ENCODE measurements at regions not wholly inside any gene's neighbourhood (a gene's known extent, or its start where the extent isn't known, plus 50 kb on each side); places are given as distances from the start of the nearest gene placed in this dataset.

DNA sequence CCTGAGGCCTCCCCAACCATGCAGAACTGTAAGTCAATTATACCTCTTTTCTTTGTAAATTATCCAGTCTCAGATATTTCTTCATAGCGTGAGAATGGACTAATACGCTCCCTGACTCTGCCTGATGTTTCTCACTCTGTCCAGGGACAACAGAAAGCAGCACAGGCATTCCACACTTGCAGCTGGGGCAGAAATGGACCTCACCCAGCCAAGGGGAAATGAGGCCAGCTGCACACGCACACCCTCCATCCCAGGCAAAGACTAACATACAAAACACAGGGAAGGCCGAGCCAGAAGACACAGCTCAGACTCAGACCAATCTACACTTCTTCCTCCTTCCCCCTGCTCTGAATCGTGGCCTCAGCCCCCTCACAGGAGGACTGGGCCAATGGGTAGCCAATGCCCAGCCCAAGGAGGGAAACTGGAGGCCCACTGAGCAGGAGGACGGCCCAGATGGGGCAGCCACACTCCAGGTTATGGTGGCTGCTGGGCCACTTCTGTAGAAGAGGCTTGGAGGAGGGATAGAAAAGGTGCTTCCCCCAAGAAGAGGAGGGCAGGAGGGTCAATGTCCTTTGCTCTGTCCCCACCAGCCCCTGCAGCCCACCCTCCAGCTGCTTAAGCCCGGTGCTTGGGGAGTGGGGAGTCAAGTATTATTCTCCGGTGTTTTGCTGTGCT lies 228.4 kb downstream of the NPHP4 start:
- H3K27ac Mint-ChIP-seq, result no peak overlapping the region
- no peak for DNase-seq
- no peak for ATAC-seq (replicated peaks)
- H3K36me3 Mint-ChIP-seq, result peaks cover 0 to 5% of the 10 kb centered on the region in 2 donors
- H3K4me3 Mint-ChIP-seq, result no peak overlapping the region
- peaks cover 35 to 52% of the 10 kb centered on the region in 2 donors for H3K27me3 Mint-ChIP-seq
- H3K4me1 Mint-ChIP-seq, result no peaks in the 10 kb centered on the region
- H3K9me3 Mint-ChIP-seq, result peaks cover 15 to 18% of the 10 kb centered on the region in 2 donors

DNA sequence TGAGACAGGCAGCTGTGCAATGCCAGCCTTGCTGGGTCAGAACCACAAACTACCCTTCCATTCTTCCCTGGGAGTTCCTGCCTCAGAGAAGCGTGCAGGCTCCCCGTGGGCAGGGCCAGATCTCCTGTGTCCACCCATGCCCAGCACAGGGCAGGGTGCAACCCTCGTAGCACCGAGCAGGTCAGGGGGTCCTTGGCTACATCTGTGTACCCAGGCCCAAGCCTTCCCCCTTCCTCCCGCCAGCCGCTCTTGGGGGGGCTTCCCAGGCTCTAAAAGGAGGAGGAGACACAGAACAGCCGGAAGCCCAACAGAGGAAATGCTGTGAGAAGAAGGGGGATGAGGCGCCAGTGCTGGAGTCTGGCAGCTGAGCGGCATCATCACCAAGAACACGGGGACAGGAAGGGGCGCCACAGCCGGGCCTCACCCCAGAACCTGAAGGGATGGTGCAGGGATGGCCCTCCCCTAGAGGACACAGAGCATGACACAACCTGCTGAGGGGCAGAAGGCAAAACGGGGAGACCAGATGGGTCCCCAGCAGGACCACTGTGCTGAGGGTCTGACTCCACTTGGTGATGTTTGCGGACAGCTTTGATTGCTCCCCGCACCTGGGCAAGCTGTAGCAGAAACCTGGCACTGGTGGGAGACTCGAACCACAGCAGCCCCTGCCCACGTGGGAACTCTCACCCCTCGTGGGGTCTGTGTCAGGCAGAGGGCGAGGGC lies 233.2 kb downstream of the NPHP4 start:
- no peak overlapping the region for H3K4me3 Mint-ChIP-seq

DNA sequence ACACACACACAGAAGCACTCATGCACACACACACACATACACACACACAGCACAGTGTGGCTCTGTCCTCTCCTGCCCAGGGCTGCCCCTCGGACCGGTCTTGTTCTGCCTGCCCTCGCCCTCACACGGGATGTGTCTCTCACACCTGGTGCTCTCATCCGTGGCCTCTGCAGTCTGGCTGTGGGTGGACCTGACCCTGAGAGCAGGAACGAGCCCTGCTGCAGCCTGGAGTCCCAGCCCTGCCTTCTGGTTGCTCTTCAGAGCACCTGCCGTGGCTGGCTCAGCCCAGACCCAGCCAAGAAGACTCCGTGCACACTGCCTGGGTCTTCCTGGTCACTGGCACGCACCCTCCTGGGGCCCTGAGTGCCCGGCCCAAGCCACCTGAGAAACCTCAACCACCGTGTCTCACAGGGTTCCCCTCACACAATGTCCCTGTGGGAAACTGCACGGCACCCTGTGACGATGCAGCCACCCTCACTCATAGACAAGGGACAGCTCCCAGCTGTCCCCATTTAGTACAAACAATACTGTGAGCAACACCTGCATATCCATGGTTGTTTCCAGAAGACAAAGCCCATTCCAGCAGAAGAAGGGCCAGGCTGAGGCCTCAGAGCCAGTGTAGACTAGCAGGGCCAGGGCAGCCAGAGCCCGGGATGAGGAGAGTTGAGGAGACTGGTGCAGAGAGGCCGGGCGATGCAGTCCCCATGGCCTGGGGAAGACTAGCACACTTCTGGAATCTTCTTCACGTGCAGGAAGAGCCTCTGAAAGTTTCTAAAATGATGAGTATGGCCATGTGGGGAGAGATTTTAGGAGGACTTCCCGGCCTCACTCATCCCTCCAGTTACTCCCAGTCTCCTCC lies 234.0 kb downstream of the NPHP4 start:
- no peak for ATAC-seq (replicated peaks)
- Mint-ChIP-seq H3K4me3 (no peak overlapping the region), H3K27me3 (peaks cover 11% of the 10 kb centered on the region in 2 donors), H3K4me1 (no peaks in the 10 kb centered on the region), H3K36me3 (no peaks in the 10 kb centered on the region), H3K9me3 (peaks cover 5 to 6% of the 10 kb centered on the region in 2 donors), H3K27ac (no peak overlapping the region)
- no peak for DNase-seq

More for the DNA sequence above, 233.2 kb downstream of the NPHP4 start:
- DNase-seq (no peak), ATAC-seq (replicated peaks) (no peak)
- Mint-ChIP-seq H3K9me3 (peaks cover 13 to 14% of the 10 kb centered on the region in 2 donors), H3K4me1 (no peaks in the 10 kb centered on the region), H3K27me3 (peaks cover 18 to 19% of the 10 kb centered on the region in 2 donors), H3K27ac (no peak overlapping the region), H3K36me3 (peaks cover 0 to 5% of the 10 kb centered on the region in 2 donors)

DNA sequence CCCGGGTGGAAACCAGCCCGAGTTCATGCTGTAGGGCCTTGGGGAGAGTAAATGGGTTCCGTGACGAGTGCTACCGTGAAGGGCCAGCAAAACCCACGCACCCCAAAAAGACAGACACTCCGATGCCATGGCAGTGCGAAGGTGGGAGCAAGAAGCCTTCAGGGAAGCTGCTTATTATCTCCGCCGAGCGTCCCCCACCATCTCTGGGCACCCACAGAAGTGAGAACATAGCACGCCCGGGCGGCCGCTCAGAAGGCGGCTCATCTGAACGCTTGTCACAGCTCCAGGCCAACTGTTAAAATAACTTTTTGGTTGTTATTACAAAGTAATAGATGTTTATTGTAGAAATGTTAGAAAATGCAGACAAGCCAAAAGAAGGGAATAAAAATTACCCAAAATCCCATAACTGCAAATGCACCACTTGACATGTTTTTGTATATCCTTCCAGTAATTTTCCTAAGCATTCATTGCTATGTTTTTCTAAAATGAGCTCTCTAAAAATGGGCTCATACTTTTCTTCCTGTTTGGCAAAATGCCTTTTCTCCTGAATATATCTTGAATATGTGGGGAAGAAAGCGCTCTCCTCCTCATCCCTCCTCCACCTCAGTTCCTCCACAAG lies 234.9 kb downstream of the NPHP4 start:
- Mint-ChIP-seq H3K4me1 (no peaks in the 10 kb centered on the region), H3K9me3 (peaks cover 5 to 6% of the 10 kb centered on the region in 2 donors), H3K27ac (no peak overlapping the region), H3K27me3 (peaks cover 10 to 11% of the 10 kb centered on the region in 2 donors), H3K4me3 (no peak overlapping the region), H3K36me3 (no peaks in the 10 kb centered on the region)
- DNase-seq (no peak), ATAC-seq (replicated peaks) (no peak)

DNA sequence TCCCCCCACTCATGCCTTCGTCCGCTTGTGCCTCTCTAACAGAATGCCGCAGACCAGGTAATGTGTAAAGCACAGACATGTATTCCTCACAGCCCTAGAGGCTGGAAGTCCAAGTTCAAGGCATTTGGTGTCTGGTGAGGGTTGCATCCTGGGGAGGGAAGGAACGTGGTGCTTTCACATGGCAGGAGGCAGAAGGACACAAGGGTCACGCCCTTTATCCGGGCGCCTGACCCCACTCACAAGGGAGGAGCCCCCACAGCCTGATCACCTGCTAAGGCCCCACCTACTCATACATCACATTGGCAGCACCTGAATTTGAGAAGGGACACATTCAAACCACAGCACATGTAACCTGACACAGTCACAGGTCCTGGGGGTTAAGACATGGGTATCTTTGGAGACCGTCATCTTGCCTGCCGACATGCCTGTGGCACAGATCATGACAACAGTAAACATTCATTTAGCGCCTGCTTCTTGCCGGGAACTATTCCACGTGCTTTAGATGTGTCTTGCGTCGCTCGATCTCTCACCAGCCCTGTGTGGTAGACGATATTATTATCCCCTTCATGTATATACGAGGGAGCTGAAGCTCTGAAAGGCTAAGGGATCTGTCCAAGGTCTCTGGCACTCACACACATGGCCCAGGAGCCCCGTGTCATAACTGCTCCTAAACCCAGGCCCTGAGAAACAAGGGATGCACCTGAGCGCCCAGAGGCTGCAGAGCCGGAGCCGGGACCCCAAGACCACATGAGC lies 235.6 kb downstream of the NPHP4 start:
- Mint-ChIP-seq H3K27ac (no peak overlapping the region), H3K4me1 (no peaks in the 10 kb centered on the region), H3K4me3 (no peak overlapping the region), H3K9me3 (peaks cover 4 to 5% of the 10 kb centered on the region in 2 donors), H3K27me3 (peaks cover 10 to 11% of the 10 kb centered on the region in 2 donors), H3K36me3 (no peaks in the 10 kb centered on the region)
- no peak for DNase-seq
- no peak for ATAC-seq (replicated peaks)

DNA sequence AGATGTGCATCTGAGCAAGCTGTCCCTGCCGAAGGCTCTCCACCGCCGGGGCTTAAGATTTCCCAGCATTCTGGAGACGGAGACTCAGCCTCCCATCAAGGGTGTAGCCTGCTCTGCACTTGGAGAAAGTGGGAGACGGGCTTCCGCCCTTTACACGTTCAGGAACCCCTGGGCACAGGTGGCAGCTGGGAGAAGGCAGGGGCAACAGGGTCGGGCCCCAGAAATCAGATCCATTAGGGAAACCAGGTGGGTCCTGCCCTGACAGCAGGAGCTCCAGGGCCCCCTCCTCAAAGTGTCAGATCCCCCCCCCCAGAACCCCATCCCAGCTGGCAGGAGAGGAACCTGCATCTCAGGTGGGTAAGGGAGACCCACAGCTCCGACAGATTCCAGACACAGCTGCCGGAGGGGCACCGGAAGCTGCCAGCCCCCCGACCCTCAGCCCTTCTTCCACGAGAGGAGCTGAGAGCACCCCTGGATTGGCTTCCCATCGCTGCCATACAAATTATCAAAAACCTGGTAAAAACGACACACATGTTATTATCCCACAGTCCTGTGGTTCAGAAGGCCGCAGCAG lies 236.6 kb downstream of the NPHP4 start:
- Mint-ChIP-seq H3K27ac (no peak overlapping the region), H3K9me3 (peaks cover 4% of the 10 kb centered on the region in 2 donors), H3K27me3 (peaks cover 10 to 11% of the 10 kb centered on the region in 2 donors), H3K4me1 (no peaks in the 10 kb centered on the region), H3K36me3 (no peaks in the 10 kb centered on the region), H3K4me3 (no peak overlapping the region)
- no peak for DNase-seq
- no peak for ATAC-seq (replicated peaks)

DNA sequence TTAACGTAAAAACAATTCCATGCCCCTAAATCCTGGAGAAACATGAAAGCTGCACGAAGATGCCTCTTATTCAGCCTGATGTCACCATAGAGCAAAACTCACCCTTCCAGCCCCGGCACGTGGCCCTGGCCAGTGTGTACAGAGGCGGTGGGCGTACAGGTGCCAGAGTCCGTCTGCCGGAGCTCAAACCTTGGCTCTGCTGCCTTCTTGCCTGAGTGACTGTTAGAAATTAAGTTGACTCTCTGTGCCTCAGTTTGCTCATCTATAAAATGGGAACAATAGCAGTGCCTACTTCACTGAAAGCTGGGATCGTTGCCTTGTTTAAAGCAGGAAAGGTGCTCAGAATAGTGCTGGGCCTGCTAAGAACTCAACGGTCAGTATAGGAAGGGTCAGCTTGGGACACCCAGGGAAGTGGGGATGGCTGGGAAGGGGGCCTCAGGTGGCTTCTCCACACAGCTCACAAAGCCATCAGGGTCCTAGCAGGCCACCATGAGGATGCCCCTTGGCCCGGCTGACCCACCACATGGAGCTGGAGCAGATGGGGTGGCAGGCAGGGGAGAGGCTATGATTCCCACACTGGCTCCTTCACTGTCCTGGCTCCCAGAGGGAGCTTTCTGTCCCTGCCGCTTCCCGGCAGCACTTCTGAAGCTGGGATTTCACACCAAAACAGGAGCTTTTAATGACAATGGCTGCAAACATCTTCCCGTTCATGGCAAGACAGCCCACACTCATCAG lies 237.2 kb downstream of the NPHP4 start:
- Mint-ChIP-seq H3K27ac (no peak overlapping the region), H3K4me3 (no peak overlapping the region), H3K9me3 (no peaks in the 10 kb centered on the region), H3K36me3 (no peaks in the 10 kb centered on the region), H3K27me3 (peaks cover 9 to 10% of the 10 kb centered on the region in 2 donors), H3K4me1 (peaks cover 0 to under 1% of the 10 kb centered on the region in 2 donors)
- DNase-seq (no peak), ATAC-seq (replicated peaks) (no peak)

DNA sequence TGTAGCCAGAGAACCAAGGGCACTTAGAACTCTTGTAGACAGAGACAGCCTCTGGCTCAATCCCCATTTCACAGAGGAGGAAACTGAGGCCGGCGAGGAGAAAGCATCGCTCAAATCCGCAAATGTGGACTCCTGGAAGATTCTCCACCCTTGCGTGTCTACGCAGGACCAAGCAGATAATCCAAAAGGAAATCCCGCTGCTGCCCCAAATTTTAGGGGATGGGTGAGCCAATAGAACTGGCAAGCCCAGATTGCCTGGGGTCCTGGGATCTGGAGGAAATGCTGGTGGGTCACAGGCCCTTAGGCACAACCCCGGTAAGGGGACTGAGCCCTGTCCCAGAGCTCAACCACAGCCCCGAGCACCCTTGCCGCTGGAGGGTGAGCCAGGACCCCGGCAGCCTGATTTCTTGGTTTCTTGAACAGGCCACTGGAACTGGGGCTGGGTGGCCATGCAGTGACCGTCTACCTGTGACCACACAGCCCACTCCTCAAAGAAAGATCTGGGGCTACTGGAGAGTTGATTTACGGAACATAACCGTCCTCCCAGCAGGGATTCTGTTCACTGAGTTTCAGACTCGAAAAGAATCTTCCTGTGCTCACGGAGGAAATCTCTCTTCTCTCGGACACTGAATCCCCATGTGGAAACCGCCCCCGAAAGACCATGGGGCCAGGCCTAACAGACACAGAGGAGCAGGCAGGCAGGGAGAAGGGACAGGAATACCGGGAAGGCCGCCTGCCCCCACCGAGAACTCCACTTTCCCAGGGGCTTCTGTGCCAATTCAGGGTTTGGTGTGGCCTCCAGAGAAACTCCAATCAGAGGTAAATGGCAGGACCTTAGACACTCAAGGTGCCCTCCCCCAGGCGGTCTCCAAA lies 238.4 kb downstream of the NPHP4 start:
- DNase-seq (no peak), ATAC-seq (replicated peaks) (no peak)
- Mint-ChIP-seq H3K27ac (no peak overlapping the region), H3K4me1 (peaks cover 0 to 3% of the 10 kb centered on the region in 2 donors), H3K36me3 (no peaks in the 10 kb centered on the region), H3K4me3 (no peak overlapping the region), H3K27me3 (peaks cover 10 to 12% of the 10 kb centered on the region in 2 donors), H3K9me3 (no peaks in the 10 kb centered on the region)

DNA sequence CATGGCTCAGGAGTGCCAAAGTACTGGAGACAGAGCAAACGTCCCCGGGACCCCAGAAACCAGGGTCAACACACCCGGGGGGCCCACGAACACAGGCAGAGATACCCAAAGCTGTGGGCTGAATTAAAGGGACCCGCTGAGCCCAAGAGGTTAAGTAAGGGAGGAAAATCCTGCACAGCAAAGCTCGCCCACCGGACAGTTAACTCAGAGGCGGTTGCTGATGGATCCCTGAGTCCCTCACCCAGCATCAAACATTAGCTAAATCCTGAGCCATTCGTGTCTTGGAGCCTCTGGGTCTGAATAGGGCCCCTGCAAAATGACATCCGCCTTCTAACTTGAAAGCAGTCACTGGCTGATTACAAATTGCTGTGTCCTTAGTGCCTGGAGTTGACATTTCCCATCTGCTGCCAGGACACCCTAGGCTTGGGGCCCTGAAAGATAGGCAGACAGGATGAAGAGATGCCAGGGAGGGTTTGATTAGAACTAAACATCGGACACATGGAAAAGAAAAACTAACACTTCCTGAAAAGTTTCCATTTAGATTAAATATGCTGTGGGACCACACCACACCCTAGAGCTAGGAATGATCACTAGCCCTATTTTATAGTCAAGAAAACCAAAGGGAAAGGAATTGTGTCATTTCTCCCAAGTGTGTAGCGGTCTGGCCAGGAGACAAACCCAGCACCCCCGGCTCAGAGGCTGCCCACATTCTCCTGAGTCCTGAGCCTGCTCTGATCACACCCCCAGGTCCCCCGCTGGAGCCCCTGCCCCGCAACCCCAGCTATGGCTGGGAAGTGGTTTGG lies 239.3 kb downstream of the NPHP4 start:
- Mint-ChIP-seq H3K4me3 (no peak overlapping the region), H3K4me1 (peaks cover 0 to 3% of the 10 kb centered on the region in 2 donors), H3K9me3 (no peaks in the 10 kb centered on the region), H3K27me3 (peaks cover 9 to 10% of the 10 kb centered on the region in 2 donors), H3K36me3 (no peaks in the 10 kb centered on the region), H3K27ac (no peak overlapping the region)
- ATAC-seq (replicated peaks), result no peak
- DNase-seq, result no peak

DNA sequence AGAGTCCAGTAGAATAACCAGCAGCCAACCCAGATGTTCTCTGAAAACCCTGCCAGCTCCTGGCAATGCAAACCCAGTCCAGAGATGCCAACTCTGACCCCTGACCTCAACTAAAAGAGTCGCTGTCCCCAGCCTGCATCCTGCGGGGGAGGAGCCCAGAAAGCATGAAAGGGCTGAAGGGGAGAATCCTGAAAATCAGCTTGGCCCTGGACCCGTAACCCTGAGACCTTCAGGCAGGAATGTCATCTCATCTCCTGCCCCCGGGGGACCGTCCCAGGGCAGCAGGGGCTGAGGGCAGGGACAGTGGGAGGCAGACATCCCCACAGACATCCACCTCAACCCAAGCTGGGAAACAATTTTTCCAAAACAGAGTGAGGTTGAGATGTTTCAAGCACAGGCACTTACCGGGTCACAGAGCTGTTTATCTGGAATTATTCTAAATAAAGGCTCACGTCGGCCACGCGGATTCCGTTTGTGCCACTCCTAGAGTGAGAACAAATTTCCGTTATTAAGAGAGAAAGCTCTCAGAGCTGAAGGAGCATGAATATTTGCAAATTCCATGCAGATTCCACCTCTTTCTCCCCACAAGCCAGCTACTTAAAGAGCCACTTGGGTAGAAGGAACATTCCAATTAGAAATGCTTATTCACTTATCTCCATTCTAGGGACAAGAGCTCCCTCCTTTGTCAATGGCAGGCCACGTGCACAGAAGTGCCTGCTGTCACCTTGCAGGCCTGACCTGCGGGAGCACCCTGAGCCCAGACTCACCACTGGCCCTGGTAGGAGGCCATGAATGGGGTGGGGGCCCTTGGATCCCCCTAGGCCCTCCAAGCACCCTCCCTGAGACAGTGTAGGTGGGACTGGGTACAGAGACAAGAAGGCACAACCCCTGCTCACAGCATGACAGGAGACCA lies 240.1 kb downstream of the NPHP4 start:
- no peak overlapping the region for H3K4me3 Mint-ChIP-seq
- H3K27me3 Mint-ChIP-seq, result peaks cover 9 to 12% of the 10 kb centered on the region in 2 donors
- peaks cover 0 to 3% of the 10 kb centered on the region in 2 donors for H3K4me1 Mint-ChIP-seq
- H3K9me3 Mint-ChIP-seq, result no peaks in the 10 kb centered on the region
- no peak overlapping the region for H3K27ac Mint-ChIP-seq
- DNase-seq (no peak), ATAC-seq (replicated peaks) (no peak)
- H3K36me3 Mint-ChIP-seq, result no peaks in the 10 kb centered on the region

DNA sequence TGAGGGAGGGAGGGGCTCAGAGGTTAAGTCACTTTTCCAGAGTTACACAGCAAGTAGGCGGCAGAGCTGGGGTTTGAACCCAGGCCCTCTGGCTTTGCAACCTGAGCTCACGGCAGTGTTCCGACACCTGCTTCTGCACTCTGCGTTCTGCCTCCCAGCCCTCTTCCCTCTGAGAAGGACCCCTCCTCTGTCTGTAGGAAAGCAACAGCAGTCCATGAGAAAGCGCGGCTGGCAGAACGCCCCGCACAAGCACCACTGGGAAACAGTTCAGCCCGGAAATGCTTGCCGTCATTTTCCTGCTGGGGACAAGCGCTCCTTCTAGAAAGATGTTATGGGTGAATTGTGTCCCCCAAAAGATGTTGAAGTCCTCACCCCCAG lies 241.1 kb downstream of the NPHP4 start:
- no peaks in the 10 kb centered on the region for H3K9me3 Mint-ChIP-seq
- H3K36me3 Mint-ChIP-seq, result no peaks in the 10 kb centered on the region
- H3K27ac Mint-ChIP-seq, result no peak overlapping the region
- no peak for ATAC-seq (replicated peaks)
- peaks cover 0 to 3% of the 10 kb centered on the region in 2 donors for H3K4me1 Mint-ChIP-seq
- H3K4me3 Mint-ChIP-seq, result no peak overlapping the region
- peaks cover 9 to 15% of the 10 kb centered on the region in 2 donors for H3K27me3 Mint-ChIP-seq
- DNase-seq, result no peak

Data from stimulated activated naive B cell treated with anti-CD40 and anti-IgM and Interleukin-4, amounts not matched to agents 10 μg/mL and 1 μg/mL and 100 μg/mL, for 72 hours (primary cell).